ENCODE measurements at regions not wholly inside any gene's neighbourhood (a gene's known extent, or its start where the extent isn't known, plus 50 kb on each side); places are given as distances from the start of the nearest gene placed in this dataset.

GRCh38 chr17:73888862-73889261, 244.6 kb upstream of the SDK2 start:
- TF ChIP-seq POLR2A (IDR thresholded peaks at IDR 0.05): no peak
- no peak for TF ChIP-seq EP300 (IDR thresholded peaks at IDR 0.05)
- TF ChIP-seq CTCF (IDR thresholded peaks at IDR 0.05): no peak

All from tibial nerve (tissue), 4 donors.